Neuron (in vitro differentiated cells): ENCODE measurements at regions not wholly inside any gene's neighbourhood (a gene's known extent, or its start where the extent isn't known, plus 50 kb on each side); places are given as distances from the start of the nearest gene placed in this dataset.

ENCODE experiments used
- H2AFZ ChIP-seq: one replicate; pipeline ENCODE4 v1.6.1; 2013; ENCODE audit warnings: low read depth, mild to moderate bottlenecking, inconsistent platforms, low read length, moderate library complexity
- H3K27me3 ChIP-seq: one replicate; pipeline ENCODE4 v1.6.1; 2013; ENCODE audit warnings: low read length; ENCODE audit not compliant: insufficient read depth
- H3K36me3 ChIP-seq: one replicate; pipeline ENCODE4 v1.6.1; 2013; ENCODE audit warnings: low read length; ENCODE audit not compliant: insufficient read depth
- H3K4me1 ChIP-seq: one replicate; pipeline ENCODE4 v1.6.1; 2013; ENCODE audit warnings: low read length; ENCODE audit not compliant: insufficient read depth
- H3K4me3 ChIP-seq: 2 replicates; pipeline ENCODE4 v1.5.1; 2013; ENCODE audit warnings: mild to moderate bottlenecking, low read length, moderate library complexity
- H3K9me3 ChIP-seq: one replicate; pipeline ENCODE4 v1.6.1; 2013; ENCODE audit warnings: low read length

DNA sequence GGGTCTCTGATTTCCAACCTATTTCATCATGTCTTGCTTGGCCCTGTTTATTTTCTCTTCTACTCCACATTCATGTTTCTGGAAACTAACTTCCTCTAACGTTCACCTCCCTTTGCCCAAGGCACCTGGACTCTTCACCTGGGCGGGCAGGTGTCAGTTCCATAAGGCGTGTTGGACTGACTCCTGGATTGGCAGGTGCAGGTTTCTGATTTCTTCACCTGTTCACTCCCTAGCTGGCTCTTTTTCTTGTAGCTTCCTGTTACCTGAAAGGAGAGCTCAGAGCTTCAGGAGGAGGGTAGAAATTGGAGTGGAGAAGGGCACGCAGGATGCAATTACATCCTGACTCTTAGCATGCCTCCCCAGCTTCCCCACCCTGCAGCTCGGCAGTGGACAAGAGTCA, 350.8 kb upstream of the KLF3 start:
- Histone ChIP-seq H3K4me3 (no peak overlapping the region), H3K27me3 (no peaks in the 10 kb centered on the region), H3K36me3 (no peaks in the 10 kb centered on the region), H3K9me3 (no peaks in the 10 kb centered on the region), H3K4me1 (no peaks in the 10 kb centered on the region), H2AFZ (no peak overlapping the region)

DNA sequence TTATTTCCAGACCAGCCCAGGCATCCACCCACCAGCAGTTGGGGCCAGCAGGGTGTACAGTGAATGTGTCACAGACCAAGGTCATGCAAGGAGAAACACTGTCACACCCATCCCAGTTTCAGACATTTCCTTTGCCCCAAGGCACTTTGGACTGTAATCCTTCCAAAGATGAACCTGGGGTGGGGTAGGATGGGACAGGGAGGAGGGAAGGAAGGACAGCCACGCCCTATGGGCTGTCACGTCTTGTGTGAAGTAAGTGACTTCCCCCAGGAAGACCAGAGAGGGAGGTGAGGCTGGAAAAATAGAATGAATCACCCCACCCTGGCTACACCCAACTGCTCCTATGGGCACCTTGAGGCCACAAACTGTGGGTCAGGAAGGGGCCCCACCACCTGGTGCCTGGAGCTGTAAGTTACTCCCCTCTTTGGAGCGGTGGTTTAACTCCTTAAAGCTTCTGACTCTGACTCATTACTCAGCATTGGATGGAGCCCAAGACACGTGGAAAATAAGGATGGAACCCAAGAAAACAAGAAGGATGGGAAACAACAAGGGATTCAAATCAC, 349.9 kb upstream of the KLF3 start:
- Histone ChIP-seq H2AFZ (no peak overlapping the region), H3K9me3 (no peaks in the 10 kb centered on the region), H3K36me3 (no peaks in the 10 kb centered on the region), H3K27me3 (no peaks in the 10 kb centered on the region), H3K4me3 (no peak overlapping the region), H3K4me1 (peaks cover 9% of the 10 kb centered on the region)

DNA sequence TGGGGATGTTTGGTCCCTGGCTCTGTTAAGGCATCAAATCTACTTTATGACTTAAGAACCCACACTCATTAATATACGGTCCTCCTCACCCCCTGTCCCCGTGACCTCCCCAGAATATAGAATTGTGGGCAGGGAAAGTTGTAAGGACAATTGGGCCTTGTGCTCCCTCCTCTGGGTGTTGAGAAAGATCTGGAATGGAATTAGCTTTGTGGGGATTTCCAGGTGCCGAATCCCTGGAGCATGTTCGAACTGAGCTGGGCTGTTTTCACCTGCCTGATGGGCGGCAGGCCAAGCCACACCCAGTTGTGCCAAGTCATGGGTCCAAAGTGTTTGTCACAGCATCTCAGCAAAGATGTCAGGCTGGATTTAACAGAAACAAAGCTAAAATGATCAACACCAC, 349.3 kb upstream of the KLF3 start:
- no peak overlapping the region for H2AFZ ChIP-seq
- H3K27me3 ChIP-seq, result no peaks in the 10 kb centered on the region
- peaks cover 13% of the 10 kb centered on the region for H3K4me1 ChIP-seq
- H3K4me3 ChIP-seq, result no peak overlapping the region
- no peaks in the 10 kb centered on the region for H3K36me3 ChIP-seq
- H3K9me3 ChIP-seq, result no peaks in the 10 kb centered on the region

DNA sequence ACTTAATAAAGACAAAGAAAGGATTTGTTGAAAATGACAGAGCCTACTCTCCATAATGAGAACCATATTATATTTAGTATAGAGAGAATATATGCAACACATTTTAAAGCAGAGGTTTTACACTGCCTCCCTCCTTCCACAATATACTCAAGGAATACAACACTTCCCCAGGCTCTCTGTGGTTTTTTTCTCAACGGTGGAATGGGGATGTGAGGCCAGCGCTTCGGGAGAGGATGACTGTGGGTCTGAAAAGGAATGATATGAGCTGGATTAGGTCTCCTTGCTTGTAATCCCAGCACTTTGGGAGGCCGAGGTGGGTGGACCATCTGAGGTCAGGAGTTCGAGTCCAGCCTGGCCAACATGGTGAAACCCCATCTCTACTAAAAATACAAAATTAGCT, 348.7 kb upstream of the KLF3 start:
- no peaks in the 10 kb centered on the region for H3K36me3 ChIP-seq
- peaks cover 17% of the 10 kb centered on the region for H3K4me1 ChIP-seq
- no peaks in the 10 kb centered on the region for H3K9me3 ChIP-seq
- H3K4me3 ChIP-seq, result no peak overlapping the region
- no peak overlapping the region for H2AFZ ChIP-seq
- no peaks in the 10 kb centered on the region for H3K27me3 ChIP-seq

DNA sequence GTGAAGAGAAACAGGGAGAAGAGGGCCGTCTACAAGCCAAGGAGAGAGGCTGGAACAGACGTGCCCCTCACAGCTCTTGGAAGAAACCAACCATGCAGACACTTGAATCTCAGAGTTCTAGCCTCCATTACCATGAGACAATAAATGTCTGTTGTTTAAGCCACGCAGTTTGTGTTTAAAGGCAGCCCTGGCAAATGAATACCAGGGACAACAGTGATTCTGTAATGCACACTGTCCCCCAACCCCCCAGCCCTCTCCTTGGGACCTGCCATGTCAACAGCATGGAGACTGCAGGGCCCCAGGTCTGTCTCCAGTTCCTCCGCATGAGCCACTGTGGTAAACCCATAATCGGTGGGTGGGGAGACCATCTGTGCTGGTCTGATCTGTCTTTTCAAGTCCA, 348.0 kb upstream of the KLF3 start:
- peaks cover 19% of the 10 kb centered on the region for H3K4me1 ChIP-seq
- no peak overlapping the region for H3K4me3 ChIP-seq
- H3K27me3 ChIP-seq, result no peaks in the 10 kb centered on the region
- H2AFZ ChIP-seq, result no peak overlapping the region
- H3K36me3 ChIP-seq, result no peaks in the 10 kb centered on the region
- H3K9me3 ChIP-seq, result no peaks in the 10 kb centered on the region

DNA sequence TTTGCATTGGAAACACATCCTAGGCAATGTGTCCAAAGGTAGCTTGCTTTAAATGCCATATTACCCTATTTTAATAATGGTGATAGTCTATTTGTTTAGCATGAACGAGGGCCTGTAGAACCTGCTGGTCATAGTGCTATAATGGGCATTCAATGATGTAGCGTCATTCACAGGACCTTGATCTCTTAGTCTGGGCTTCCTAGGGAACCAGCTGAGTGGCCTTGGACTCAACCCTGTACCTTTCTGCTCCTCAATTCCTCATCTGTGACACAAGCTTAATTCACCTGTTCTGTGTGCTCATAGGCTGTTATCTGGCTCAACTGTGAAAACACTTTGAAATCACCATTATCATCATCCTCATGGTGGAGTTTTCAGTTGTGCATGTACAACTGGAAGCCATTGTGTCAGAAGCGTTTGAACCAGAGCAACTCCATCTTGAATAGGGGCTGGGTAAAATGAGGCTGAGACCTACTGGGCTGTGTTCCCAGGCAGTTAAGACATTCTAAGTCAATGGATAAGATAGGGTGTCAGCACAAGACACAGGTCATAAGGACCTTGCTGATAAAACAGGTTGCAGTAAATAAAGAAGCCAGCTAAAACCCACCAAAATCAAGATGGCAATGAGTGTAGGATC, 346.8 kb upstream of the KLF3 start:
- H2AFZ ChIP-seq, result no peak overlapping the region
- no peaks in the 10 kb centered on the region for H3K27me3 ChIP-seq
- peaks cover 19% of the 10 kb centered on the region for H3K4me1 ChIP-seq
- H3K9me3 ChIP-seq, result no peaks in the 10 kb centered on the region
- no peaks in the 10 kb centered on the region for H3K36me3 ChIP-seq
- H3K4me3 ChIP-seq, result no peak overlapping the region

DNA sequence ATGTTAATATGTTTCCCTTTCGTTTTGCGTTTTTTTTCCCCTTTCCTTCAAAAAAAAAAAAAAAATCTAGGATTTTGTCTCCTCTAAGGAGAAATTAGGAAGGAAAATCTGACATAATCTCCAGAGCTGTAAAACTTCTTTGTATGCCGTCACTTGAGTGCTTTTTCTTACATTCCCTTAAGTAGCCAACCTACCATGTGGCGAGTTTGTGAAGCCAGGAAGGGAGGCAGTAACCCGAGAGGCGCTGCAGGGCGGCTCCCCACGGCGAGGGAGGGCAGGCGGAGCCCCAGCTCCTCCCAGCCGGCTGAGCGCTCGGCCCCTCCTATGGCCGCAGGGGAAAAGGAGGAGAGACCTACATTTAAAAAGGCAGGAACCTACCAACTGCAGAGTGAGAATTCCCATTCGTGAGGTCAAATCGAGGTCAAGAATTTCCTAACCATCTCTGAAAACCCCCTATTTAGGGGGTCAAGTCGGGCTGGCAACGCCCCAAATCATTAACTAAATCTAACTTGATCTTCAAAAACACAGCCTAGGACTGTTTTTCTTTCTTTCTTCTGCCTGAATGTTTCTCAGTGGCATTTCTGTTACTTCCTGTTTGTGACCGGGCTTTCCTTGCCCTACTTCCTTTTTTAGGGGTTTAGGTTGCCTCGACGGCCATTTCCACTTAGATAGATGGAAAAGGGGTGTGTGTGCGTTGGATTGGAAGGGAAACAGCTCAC, 345.1 kb upstream of the KLF3 start:
- Histone ChIP-seq H2AFZ (peak overlapping the region; percentile 34), H3K27me3 (no peaks in the 10 kb centered on the region), H3K4me3 (peak overlapping the region; percentile 48), H3K36me3 (no peaks in the 10 kb centered on the region), H3K4me1 (peaks cover 19% of the 10 kb centered on the region), H3K9me3 (no peaks in the 10 kb centered on the region)

DNA sequence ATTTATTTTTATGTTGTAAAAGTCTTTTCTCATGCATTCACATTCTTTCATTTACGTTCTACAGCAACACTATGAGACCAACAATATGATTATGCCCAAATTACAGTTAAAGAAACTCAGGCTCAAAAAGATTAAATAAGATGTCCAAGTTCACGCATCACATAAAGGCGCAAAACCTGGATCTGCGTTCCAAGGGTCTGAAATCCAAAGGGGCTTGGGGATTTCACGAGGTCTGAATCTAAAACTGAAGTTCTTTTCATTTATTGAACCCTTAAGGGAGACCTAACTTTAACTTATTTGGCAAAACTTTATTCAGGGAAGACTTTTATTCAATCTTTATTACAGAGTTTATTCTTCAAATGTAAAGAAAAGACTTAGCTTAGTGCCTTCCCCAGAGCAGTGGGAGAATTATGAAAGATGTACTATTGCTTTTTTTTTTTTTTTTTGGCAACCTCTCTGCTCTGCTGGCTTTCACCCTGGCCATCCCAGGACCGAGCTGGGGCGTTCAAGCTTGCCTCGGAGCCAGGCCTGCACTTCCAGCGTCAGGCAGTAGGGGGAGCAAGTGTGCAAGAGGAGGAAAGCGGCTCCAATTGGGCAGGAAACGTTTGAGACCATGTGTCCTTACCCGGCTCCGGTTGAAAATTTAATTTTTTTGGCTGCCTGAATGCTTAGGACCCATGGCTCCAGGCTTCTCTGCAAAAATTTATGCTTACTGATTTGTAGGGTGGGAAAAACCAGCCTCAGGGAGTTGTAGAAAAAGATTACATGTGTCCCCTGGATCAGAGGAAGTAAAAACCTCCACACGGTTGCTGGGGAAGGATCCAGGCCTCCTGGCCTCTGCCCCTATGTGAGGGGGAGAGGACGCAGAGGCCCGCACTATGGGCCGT, 344.3 kb upstream of the KLF3 start:
- H3K4me1 ChIP-seq, result peaks cover 19% of the 10 kb centered on the region
- H3K4me3 ChIP-seq, result peak overlapping the region; percentile 48
- no peaks in the 10 kb centered on the region for H3K36me3 ChIP-seq
- no peaks in the 10 kb centered on the region for H3K27me3 ChIP-seq
- peak overlapping the region; percentile 66 for H2AFZ ChIP-seq
- no peaks in the 10 kb centered on the region for H3K9me3 ChIP-seq

DNA sequence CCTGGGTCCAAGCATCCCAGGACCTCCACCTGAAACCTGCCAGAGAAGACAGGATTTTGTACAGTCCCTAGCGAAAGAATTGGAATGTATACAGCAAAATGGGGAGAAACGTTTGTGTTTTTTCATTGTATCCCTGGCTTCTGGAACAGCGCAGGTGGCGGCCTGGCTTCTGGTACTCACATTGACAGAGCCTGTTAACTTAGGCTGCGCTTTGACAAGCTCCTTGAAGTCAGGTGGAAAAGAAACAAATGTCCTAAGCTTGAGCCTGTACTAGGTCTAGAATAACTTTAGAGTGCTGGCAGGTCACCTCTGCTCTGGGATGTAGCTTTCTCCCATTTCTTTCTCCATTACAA, 343.7 kb upstream of the KLF3 start:
- H3K36me3 ChIP-seq, result no peaks in the 10 kb centered on the region
- peak overlapping the region; percentile 22 for H3K4me3 ChIP-seq
- H3K27me3 ChIP-seq, result no peaks in the 10 kb centered on the region
- H3K9me3 ChIP-seq, result no peaks in the 10 kb centered on the region
- H2AFZ ChIP-seq, result peak overlapping the region; percentile 66
- peaks cover 19% of the 10 kb centered on the region for H3K4me1 ChIP-seq

DNA sequence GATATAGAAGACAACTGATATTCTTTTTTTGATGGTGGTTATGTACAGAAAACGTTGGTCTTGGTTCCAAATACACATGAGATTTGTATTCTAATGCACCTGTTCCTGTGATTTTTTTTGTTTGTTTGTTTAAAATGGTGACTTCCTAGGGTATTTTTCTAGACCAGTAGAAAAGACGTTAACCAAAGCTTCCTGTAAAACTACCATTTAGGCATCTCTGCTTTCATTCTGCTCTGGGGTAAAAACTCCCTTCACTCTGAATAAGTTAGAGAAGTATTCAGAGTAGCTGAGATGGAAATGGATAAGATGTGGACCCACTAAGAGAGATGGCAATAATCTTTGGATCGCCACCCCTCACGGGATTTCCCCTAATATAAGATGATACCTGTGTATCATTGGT, 343.2 kb upstream of the KLF3 start:
- no peak overlapping the region for H2AFZ ChIP-seq
- H3K27me3 ChIP-seq, result no peaks in the 10 kb centered on the region
- peaks cover 19% of the 10 kb centered on the region for H3K4me1 ChIP-seq
- H3K9me3 ChIP-seq, result no peaks in the 10 kb centered on the region
- H3K36me3 ChIP-seq, result no peaks in the 10 kb centered on the region
- H3K4me3 ChIP-seq, result no peak overlapping the region

DNA sequence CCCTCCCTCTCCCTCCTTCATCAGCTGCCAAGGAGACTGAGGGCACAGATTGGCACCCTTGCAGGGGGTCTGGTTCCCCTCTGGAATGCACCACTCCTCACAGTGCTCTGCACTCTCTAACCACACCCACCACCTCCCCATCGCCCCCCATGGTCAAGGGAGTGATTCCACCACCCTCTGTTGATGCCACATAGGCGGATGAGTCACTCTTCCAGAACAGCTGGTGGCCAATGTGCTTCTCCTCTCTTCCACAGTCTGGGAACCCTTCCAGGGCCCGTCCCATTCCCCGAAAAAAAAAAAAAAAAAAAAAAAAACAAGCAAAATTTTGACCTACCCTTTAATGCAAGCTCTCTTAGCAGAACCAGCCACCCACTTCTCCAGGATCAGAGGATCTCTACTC, 341.3 kb upstream of the KLF3 start:
- Histone ChIP-seq H3K27me3 (no peaks in the 10 kb centered on the region), H3K4me1 (peaks cover 19% of the 10 kb centered on the region), H3K4me3 (no peak overlapping the region), H3K36me3 (no peaks in the 10 kb centered on the region), H3K9me3 (no peaks in the 10 kb centered on the region), H2AFZ (no peak overlapping the region)

DNA sequence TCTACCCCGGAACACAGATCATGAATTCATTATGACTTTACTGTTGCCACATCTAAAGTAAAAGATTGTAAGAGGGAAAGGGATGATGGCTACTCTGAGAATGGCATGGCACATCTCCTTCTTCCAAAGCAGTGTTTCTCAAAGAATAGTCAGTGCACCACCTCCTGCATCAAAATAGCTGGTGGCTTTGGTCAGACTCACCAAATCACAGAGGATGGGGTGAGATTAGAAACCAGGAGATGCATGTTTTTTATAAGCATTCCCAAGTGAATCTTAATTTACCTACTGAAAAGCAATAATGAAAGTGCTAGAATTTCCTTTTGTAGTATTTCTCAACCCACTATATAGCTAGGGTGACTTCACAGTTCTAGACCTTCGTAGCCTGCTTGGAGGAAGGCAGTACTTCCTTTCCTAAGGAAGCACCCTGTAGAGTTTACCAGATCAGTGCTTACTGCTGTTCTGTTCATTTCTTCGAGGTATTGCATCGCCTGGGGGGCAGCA, 340.8 kb upstream of the KLF3 start:
- Histone ChIP-seq H3K27me3 (no peaks in the 10 kb centered on the region), H3K36me3 (no peaks in the 10 kb centered on the region), H3K4me3 (no peak overlapping the region), H3K4me1 (peaks cover 20% of the 10 kb centered on the region), H3K9me3 (no peaks in the 10 kb centered on the region), H2AFZ (no peak overlapping the region)
